SKM-1 treated with dmso at 0.1 percent for 144 hours (cell line): ENCODE measurements at regions not wholly inside any gene's neighbourhood (a gene's known extent, or its start where the extent isn't known, plus 50 kb on each side); places are given as distances from the start of the nearest gene placed in this dataset.
"Not testable (repeated sequence)": the region's sequence is repeated elsewhere in the genome, so short reads cannot be mapped to it uniquely, and the experiment has no call there.

Source experiments
- DNase-seq: peaks from one replicate; lab custom pipeline; 2025; ENCODE audit not compliant: unreplicated experiment; lab: John Stamatoyannopoulos, UW

GRCh38 chr3:173342679-173343078, 54.9 kb upstream of the NLGN1 start:
- DNase-seq, result no peak

- DNase-seq, result no peak
Measured at GRCh38 chr3:173340626-173341025, 56.9 kb upstream of the NLGN1 start.

- no peak for DNase-seq
Measured at GRCh38 chr3:173336261-173336660, 61.3 kb upstream of the NLGN1 start.

- no peak for DNase-seq
Measured at GRCh38 chr3:173306110-173306509, 91.4 kb upstream of the NLGN1 start.

GRCh38 chr3:173304182-173304800, 93.3 kb upstream of the NLGN1 start:
- no peak for DNase-seq

GRCh38 chr3:173301647-173302046, 95.9 kb upstream of the NLGN1 start:
- no peak for DNase-seq

GRCh38 chr3:173289072-173289471, 108.5 kb upstream of the NLGN1 start:
- DNase-seq, result no peak

- no peak for DNase-seq
Measured at GRCh38 chr3:173287361-173287760, 110.2 kb upstream of the NLGN1 start.

- DNase-seq, result not testable (repeated sequence)
Measured at GRCh38 chr3:173286507-173286906, 111.0 kb upstream of the NLGN1 start.

GRCh38 chr3:173284301-173284700, 113.2 kb upstream of the NLGN1 start:
- no peak for DNase-seq

GRCh38 chr3:173275740-173276139, 121.8 kb upstream of the NLGN1 start:
- DNase-seq, result no peak

- no peak for DNase-seq
Measured at GRCh38 chr3:173273838-173274237, 123.7 kb upstream of the NLGN1 start.

GRCh38 chr3:173268781-173269180, 127.7 kb upstream of the SPATA16 start:
- DNase-seq, result no peak

GRCh38 chr3:173267716-173268115, 126.7 kb upstream of the SPATA16 start:
- no peak for DNase-seq

GRCh38 chr3:173266441-173266840, 125.4 kb upstream of the SPATA16 start:
- DNase-seq, result no peak

- DNase-seq, result no peak
Measured at GRCh38 chr3:173258697-173259096, 117.7 kb upstream of the SPATA16 start.

- no peak for DNase-seq
Measured at GRCh38 chr3:173257797-173258196, 116.8 kb upstream of the SPATA16 start.

- DNase-seq, result no peak
Measured at GRCh38 chr3:173255555-173255954, 114.5 kb upstream of the SPATA16 start.

- DNase-seq, result no peak
Measured at GRCh38 chr3:173253471-173253870, 112.4 kb upstream of the SPATA16 start.

- DNase-seq, result no peak
Measured at GRCh38 chr3:173249457-173249856, 108.4 kb upstream of the SPATA16 start.

- no peak for DNase-seq
Measured at GRCh38 chr3:173241727-173242126, 100.7 kb upstream of the SPATA16 start.

- DNase-seq, result no peak
Measured at GRCh38 chr3:173238091-173238490, 97.1 kb upstream of the SPATA16 start.

- no peak for DNase-seq
Measured at GRCh38 chr3:173225351-173225750, 84.3 kb upstream of the SPATA16 start.
